GM23338 (cell line): ENCODE measurements at regions not wholly inside any gene's neighbourhood (a gene's known extent, or its start where the extent isn't known, plus 50 kb on each side); places are given as distances from the start of the nearest gene placed in this dataset.
A peak's percentile ranks its signal among the peaks of the same experiment; 100 is the strongest.

Experiments used
- ATAC-seq: fragments of 200-7000 bp; cut with Tn5 transposase; 3 replicates; pipeline ENCODE4 v1.9.1; 2020
- DNase-seq: peaks from one replicate; pipeline ENCODE4 v3.0.0-alpha.2; 2015; ENCODE audit warnings: low spot score
- H2AFZ ChIP-seq: fragments of 200-600 bp; sonication (generic); 2 replicates; pipeline ENCODE4 v1.8.0; 2016; ENCODE audit warnings: antibody characterized with exemption, mild to moderate bottlenecking, moderate library complexity
- H3F3A ChIP-seq: fragments of 200-600 bp; sonication (generic); replicated peaks from 2 replicates; pipeline ENCODE4 v1.8.0; 2017; ENCODE audit warnings: antibody characterized with exemption, mixed run types, low read depth
- H3K27ac ChIP-seq: fragments of 200-600 bp; sonication (generic); 2 replicates; pipeline ENCODE4 v1.6.1; 2016; ENCODE audit warnings: low read depth
- H3K27me3 ChIP-seq: fragments of 200-600 bp; sonication (generic); 2 replicates; pipeline ENCODE4 v1.8.0; 2016; ENCODE audit warnings: mild to moderate bottlenecking, mixed run types, moderate library complexity; ENCODE audit not compliant: insufficient read depth
- H3K36me3 ChIP-seq: fragments of 200-600 bp; sonication (generic); 2 replicates; pipeline ENCODE4 v1.8.0; 2016; ENCODE audit warnings: mild to moderate bottlenecking; ENCODE audit not compliant: insufficient read depth
- H3K4me1 ChIP-seq: fragments of 200-600 bp; sonication (generic); 2 replicates; pipeline ENCODE4 v1.8.0; 2016; ENCODE audit warnings: mild to moderate bottlenecking, moderate library complexity; ENCODE audit not compliant: insufficient read depth
- H3K4me2 ChIP-seq: fragments of 200-600 bp; sonication (generic); 2 replicates; pipeline ENCODE4 v1.7.1; 2017; ENCODE audit warnings: mixed run types
- H3K4me3 ChIP-seq: fragments of 200-600 bp; sonication (generic); 2 replicates; pipeline ENCODE4 v1.6.1; 2016; ENCODE audit warnings: mixed run types
- H3K79me2 ChIP-seq: fragments of 200-600 bp; sonication (generic); replicated peaks from 2 replicates; pipeline ENCODE4 v1.8.0; 2017; ENCODE audit warnings: mild to moderate bottlenecking; ENCODE audit not compliant: insufficient read depth
- H3K9me2 ChIP-seq: fragments of 200-600 bp; sonication (generic); 2 replicates; pipeline ENCODE4 v1.8.0; 2017; ENCODE audit not compliant: insufficient read depth
- H4K20me1 ChIP-seq: fragments of 200-600 bp; sonication (generic); replicated peaks from 2 replicates; pipeline ENCODE4 v1.8.0; 2017; ENCODE audit warnings: mild to moderate bottlenecking; ENCODE audit not compliant: insufficient read depth
- H3K27ac Mint-ChIP-seq: 2 replicates; pipeline ENCODE4 v1.8.0; 2020; ENCODE audit warnings: inconsistent platforms, mild to moderate bottlenecking, moderate library complexity, mixed read lengths
- H3K27me3 Mint-ChIP-seq: 3 replicates; pipeline ENCODE4 v1.8.0; 2022; ENCODE audit warnings: low read depth, mild to moderate bottlenecking, moderate library complexity, mixed read lengths, inconsistent platforms; ENCODE audit not compliant: insufficient read depth, poor library complexity
- H3K36me3 Mint-ChIP-seq: 3 replicates; pipeline ENCODE4 v1.8.0; 2021; ENCODE audit warnings: low read depth, mild to moderate bottlenecking, inconsistent platforms, moderate library complexity, mixed read lengths
- H3K4me1 Mint-ChIP-seq: 3 replicates; pipeline ENCODE4 v1.8.0; 2020; ENCODE audit warnings: mild to moderate bottlenecking, inconsistent platforms, mixed read lengths
- H3K4me3 Mint-ChIP-seq: 3 replicates; pipeline ENCODE4 v1.8.0; 2021; ENCODE audit warnings: moderate library complexity, mild to moderate bottlenecking, inconsistent platforms, mixed read lengths
- H3K9me3 Mint-ChIP-seq: 3 replicates; pipeline ENCODE4 v1.8.0; 2020; ENCODE audit warnings: moderate library complexity, mild to moderate bottlenecking, inconsistent platforms, mixed read lengths
- CREB1 ChIP-seq: fragments of 250-450 bp; sonication (Bioruptor Pico); IDR thresholded peaks from 2 replicates; pipeline ENCODE4 v1.5.0; 2020; ENCODE audit warnings: low read depth, mild to moderate bottlenecking, moderate library complexity
- JUNB ChIP-seq: IDR thresholded peaks from one replicate; pipeline ENCODE4 v1.6.1; 2016; ENCODE audit warnings: antibody characterized with exemption; ENCODE audit not compliant: unreplicated experiment
- POLR2AphosphoS5 ChIP-seq: IDR thresholded peaks from 2 replicates; pipeline ENCODE4 v1.6.1; 2016; ENCODE audit warnings: antibody characterized with exemption, low read depth
- ZNF331 ChIP-seq: fragments of 250-450 bp; sonication (Bioruptor Pico); IDR thresholded peaks from 2 replicates; pipeline ENCODE4 v1.5.0; 2020; ENCODE audit warnings: low read depth, mild to moderate bottlenecking, moderate library complexity
- TF ChIP-seq, protein P1 (sequence below), 2 experiments: fragments of 200-600 bp in 1 of 2; sonication (generic) in 1 of 2; conservative IDR thresholded peaks; 2 replicates each; pipeline versions ENCODE4 v1.5.1 to v1.6.1; 2016 to 2017; ENCODE audit warnings: antibody characterized with exemption in 2 of 2, low read depth in 2 of 2, mild to moderate bottlenecking in 2 of 2, moderate library complexity in 1 of 2
- TF ChIP-seq, protein P2 (sequence below): fragments of 250-450 bp; sonication (Bioruptor Pico); IDR thresholded peaks from 2 replicates; pipeline ENCODE4 v1.5.0; 2020; ENCODE audit warnings: mild to moderate bottlenecking, moderate library complexity
- TF ChIP-seq, protein P3 (sequence below): IDR thresholded peaks from 2 replicates; pipeline ENCODE4 v1.6.1; 2016; ENCODE audit warnings: antibody characterized with exemption

DNA sequence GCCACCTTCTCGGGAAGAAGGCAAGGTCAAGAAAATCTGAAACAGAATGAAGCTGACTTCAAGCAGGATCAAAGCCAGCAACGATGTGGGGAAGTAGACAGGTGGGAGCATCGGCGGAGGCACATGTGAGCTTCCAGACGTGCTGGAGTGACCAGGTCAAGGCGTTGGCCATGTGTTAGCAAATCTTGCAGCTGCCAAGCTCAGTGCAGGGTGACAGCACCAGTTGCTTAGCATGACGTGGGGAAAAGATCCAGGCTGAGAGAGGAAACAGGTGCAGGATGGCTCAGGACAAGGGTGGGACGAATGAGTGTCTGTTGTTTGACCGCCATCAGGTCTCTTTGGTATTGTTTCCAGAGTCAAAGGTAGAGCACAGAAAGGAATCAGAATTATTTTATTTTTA is 92.3 kb downstream of the TNFSF13B start:
- H3K27ac ChIP-seq = no peak overlapping the region
- no peak overlapping the region for H3K4me2 ChIP-seq
- H3K4me3 ChIP-seq = no peak overlapping the region
- DNase-seq (no peak), ATAC-seq (no peak)
- H3K4me1 ChIP-seq = peaks cover 14% of the 10 kb centered on the region; the same call in 1 of the 2 replicates
- H3K4me3 Mint-ChIP-seq = no peak overlapping the region
- H3K9me3 Mint-ChIP-seq = no peaks in the 10 kb centered on the region
- H3K36me3 ChIP-seq = no peaks in the 10 kb centered on the region
- H4K20me1 ChIP-seq = no peaks in the 10 kb centered on the region
- no peaks in the 10 kb centered on the region for H3K36me3 Mint-ChIP-seq
- no peaks in the 10 kb centered on the region for H3K27me3 ChIP-seq
- no peaks in the 10 kb centered on the region for H3K27me3 Mint-ChIP-seq
- H3K9me2 ChIP-seq = 0 out of 2 replicates have a peak, but pooled peaks cover 6% of the 10 kb centered on the region
- peaks cover 17% of the 10 kb centered on the region for H3K4me1 Mint-ChIP-seq
- H2AFZ ChIP-seq = no peak overlapping the region
- no peaks in the 10 kb centered on the region for H3K79me2 ChIP-seq
- H3K27ac Mint-ChIP-seq = peak overlapping the region; percentile 20; the same call in 1 of the 2 replicates
- H3F3A ChIP-seq = no peaks in the 10 kb centered on the region
- TF ChIP-seq, protein P1, sequence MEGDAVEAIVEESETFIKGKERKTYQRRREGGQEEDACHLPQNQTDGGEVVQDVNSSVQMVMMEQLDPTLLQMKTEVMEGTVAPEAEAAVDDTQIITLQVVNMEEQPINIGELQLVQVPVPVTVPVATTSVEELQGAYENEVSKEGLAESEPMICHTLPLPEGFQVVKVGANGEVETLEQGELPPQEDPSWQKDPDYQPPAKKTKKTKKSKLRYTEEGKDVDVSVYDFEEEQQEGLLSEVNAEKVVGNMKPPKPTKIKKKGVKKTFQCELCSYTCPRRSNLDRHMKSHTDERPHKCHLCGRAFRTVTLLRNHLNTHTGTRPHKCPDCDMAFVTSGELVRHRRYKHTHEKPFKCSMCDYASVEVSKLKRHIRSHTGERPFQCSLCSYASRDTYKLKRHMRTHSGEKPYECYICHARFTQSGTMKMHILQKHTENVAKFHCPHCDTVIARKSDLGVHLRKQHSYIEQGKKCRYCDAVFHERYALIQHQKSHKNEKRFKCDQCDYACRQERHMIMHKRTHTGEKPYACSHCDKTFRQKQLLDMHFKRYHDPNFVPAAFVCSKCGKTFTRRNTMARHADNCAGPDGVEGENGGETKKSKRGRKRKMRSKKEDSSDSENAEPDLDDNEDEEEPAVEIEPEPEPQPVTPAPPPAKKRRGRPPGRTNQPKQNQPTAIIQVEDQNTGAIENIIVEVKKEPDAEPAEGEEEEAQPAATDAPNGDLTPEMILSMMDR (conservative IDR thresholded peaks at IDR 0.05; ENCODE audit: low read depth in 2 of 2) = no peak
- TF ChIP-seq, protein P2, sequence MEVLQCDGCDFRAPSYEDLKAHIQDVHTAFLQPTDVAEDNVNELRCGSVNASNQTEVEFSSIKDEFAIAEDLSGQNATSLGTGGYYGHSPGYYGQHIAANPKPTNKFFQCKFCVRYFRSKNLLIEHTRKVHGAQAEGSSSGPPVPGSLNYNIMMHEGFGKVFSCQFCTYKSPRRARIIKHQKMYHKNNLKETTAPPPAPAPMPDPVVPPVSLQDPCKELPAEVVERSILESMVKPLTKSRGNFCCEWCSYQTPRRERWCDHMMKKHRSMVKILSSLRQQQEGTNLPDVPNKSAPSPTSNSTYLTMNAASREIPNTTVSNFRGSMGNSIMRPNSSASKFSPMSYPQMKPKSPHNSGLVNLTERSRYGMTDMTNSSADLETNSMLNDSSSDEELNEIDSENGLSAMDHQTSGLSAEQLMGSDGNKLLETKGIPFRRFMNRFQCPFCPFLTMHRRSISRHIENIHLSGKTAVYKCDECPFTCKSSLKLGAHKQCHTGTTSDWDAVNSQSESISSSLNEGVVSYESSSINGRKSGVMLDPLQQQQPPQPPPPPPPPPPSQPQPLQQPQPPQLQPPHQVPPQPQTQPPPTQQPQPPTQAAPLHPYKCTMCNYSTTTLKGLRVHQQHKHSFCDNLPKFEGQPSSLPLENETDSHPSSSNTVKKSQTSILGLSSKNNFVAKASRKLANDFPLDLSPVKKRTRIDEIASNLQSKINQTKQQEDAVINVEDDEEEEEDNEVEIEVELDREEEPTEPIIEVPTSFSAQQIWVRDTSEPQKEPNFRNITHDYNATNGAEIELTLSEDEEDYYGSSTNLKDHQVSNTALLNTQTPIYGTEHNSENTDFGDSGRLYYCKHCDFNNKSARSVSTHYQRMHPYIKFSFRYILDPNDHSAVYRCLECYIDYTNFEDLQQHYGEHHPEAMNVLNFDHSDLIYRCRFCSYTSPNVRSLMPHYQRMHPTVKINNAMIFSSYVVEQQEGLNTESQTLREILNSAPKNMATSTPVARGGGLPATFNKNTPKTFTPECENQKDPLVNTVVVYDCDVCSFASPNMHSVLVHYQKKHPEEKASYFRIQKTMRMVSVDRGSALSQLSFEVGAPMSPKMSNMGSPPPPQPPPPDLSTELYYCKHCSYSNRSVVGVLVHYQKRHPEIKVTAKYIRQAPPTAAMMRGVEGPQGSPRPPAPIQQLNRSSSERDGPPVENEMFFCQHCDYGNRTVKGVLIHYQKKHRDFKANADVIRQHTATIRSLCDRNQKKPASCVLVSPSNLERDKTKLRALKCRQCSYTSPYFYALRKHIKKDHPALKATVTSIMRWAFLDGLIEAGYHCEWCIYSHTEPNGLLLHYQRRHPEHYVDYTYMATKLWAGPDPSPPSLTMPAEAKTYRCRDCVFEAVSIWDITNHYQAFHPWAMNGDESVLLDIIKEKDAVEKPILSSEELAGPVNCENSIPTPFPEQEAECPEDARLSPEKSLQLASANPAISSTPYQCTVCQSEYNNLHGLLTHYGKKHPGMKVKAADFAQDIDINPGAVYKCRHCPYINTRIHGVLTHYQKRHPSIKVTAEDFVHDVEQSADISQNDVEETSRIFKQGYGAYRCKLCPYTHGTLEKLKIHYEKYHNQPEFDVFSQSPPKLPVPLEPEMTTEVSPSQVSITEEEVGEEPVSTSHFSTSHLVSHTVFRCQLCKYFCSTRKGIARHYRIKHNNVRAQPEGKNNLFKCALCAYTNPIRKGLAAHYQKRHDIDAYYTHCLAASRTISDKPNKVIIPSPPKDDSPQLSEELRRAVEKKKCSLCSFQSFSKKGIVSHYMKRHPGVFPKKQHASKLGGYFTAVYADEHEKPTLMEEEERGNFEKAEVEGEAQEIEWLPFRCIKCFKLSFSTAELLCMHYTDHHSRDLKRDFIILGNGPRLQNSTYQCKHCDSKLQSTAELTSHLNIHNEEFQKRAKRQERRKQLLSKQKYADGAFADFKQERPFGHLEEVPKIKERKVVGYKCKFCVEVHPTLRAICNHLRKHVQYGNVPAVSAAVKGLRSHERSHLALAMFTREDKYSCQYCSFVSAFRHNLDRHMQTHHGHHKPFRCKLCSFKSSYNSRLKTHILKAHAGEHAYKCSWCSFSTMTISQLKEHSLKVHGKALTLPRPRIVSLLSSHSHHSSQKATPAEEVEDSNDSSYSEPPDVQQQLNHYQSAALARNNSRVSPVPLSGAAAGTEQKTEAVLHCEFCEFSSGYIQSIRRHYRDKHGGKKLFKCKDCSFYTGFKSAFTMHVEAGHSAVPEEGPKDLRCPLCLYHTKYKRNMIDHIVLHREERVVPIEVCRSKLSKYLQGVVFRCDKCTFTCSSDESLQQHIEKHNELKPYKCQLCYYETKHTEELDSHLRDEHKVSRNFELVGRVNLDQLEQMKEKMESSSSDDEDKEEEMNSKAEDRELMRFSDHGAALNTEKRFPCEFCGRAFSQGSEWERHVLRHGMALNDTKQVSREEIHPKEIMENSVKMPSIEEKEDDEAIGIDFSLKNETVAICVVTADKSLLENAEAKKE (CRISPR knock-in tag) = no peak
- TF ChIP-seq POLR2AphosphoS5 (no peak), JUNB (no peak), CREB1 (no peak), ZNF331 (no peak)
- TF ChIP-seq, protein P3, sequence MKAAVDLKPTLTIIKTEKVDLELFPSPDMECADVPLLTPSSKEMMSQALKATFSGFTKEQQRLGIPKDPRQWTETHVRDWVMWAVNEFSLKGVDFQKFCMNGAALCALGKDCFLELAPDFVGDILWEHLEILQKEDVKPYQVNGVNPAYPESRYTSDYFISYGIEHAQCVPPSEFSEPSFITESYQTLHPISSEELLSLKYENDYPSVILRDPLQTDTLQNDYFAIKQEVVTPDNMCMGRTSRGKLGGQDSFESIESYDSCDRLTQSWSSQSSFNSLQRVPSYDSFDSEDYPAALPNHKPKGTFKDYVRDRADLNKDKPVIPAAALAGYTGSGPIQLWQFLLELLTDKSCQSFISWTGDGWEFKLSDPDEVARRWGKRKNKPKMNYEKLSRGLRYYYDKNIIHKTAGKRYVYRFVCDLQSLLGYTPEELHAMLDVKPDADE = no peak
